Neural progenitor cell (in vitro differentiated cells): ENCODE measurements at regions not wholly inside any gene's neighbourhood (a gene's known extent, or its start where the extent isn't known, plus 50 kb on each side); places are given as distances from the start of the nearest gene placed in this dataset.

ENCODE experiments used
- CTCF ChIP-seq: fragments of 200-600 bp; sonication (generic); IDR thresholded peaks from 2 replicates; pipeline ENCODE4 v1.5.1; 2017; ENCODE audit warnings: antibody characterized with exemption, mild to moderate bottlenecking
- EZH2phosphoT487 ChIP-seq: fragments of 200-600 bp; sonication (generic); IDR thresholded peaks from 2 replicates; pipeline ENCODE4 v1.6.1; 2017; ENCODE audit warnings: antibody characterized with exemption

DNA sequence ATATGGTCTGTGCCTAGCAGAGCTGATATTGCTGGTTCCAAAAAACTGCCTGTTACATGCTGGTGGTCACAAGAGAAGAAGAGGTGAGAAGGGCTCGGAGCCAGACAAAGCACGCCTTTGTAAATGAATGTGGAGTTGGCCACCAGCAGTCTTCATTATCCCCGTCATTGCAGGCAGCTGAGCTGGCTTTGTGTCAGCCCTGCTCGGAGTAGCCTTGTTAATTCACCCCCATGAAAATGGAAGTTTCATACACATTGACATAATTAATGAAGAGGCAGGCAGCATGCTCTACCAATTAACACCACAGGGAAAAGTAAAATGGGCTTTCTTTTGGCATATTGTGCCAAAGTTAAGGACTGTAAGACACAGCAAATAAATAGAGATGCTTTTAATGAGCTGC, 113.7 kb upstream of the RBFOX1 start:
- TF ChIP-seq CTCF (no peak), EZH2phosphoT487 (no peak)
